DMS53 treated with DMSO at 0.1 percent for 48 hours (cell line): ENCODE measurements at regions not wholly inside any gene's neighbourhood (a gene's known extent, or its start where the extent isn't known, plus 50 kb on each side); places are given as distances from the start of the nearest gene placed in this dataset.

Experiments
- DNase-seq: peaks from one replicate; lab custom pipeline; 2025; ENCODE audit not compliant: unreplicated experiment; lab: John Stamatoyannopoulos, UW

- no peak for DNase-seq
Observed at GRCh38 chr10:59125666-59126065, 50.8 kb upstream of the PHYHIPL start.

GRCh38 chr10:59126261-59126660, 50.2 kb upstream of the PHYHIPL start:
- DNase-seq = no peak
